Astrocyte (in vitro differentiated cells and primary cell): ENCODE measurements at regions not wholly inside any gene's neighbourhood (a gene's known extent, or its start where the extent isn't known, plus 50 kb on each side); places are given as distances from the start of the nearest gene placed in this dataset.

ENCODE experiments used
- DNase-seq: peaks from one replicate; pipeline ENCODE4 v3.0.0-alpha.2; 2010; ENCODE audit warnings: low read depth
- FAIRE-seq: peaks from 2 replicates; lab custom pipeline; 2011; peaks lifted over from hg19 to GRCh38; lab: Jason Lieb, UNC
- H2AFZ ChIP-seq: 2 replicates; pipeline ENCODE4 v1.6.0; 2012; ENCODE audit warnings: low read depth, low read length, inconsistent platforms
- H3K27ac ChIP-seq: 2 replicates; pipeline ENCODE4 v1.5.1; 2011; ENCODE audit warnings: low read depth, low read length, inconsistent platforms
- H3K27me3 ChIP-seq: 2 replicates; pipeline ENCODE4 v1.6.0; 2011; ENCODE audit warnings: low read length, inconsistent platforms; ENCODE audit not compliant: insufficient read depth
- H3K36me3 ChIP-seq: 2 replicates; pipeline ENCODE4 v1.5.1; 2011; ENCODE audit warnings: low read length, inconsistent platforms; ENCODE audit not compliant: insufficient read depth
- H3K4me1 ChIP-seq: 2 replicates; pipeline ENCODE4 v1.5.1; 2011; ENCODE audit warnings: low read length, inconsistent platforms; ENCODE audit not compliant: insufficient read depth
- H3K4me2 ChIP-seq: 2 replicates; pipeline ENCODE4 v1.6.0; 2012; ENCODE audit warnings: low read length, inconsistent platforms
- H3K4me3 ChIP-seq: 2 replicates; pipeline ENCODE4 v1.5.1; 2011; ENCODE audit warnings: low read depth, mild to moderate bottlenecking, low read length, inconsistent platforms; ENCODE audit not compliant: insufficient read depth
- H3K79me2 ChIP-seq: 2 replicates; pipeline ENCODE4 v1.6.0; 2012; ENCODE audit warnings: mild to moderate bottlenecking, low read length, inconsistent platforms; ENCODE audit not compliant: insufficient read depth
- H3K9ac ChIP-seq: 2 replicates; pipeline ENCODE4 v1.6.0; 2012; ENCODE audit warnings: mild to moderate bottlenecking, low read length, inconsistent platforms
- H3K9me3 ChIP-seq: 2 replicates; pipeline ENCODE4 v1.5.1; 2012; ENCODE audit warnings: low read depth, mild to moderate bottlenecking, low read length, inconsistent platforms; ENCODE audit not compliant: insufficient read depth
- H4K20me1 ChIP-seq: 2 replicates; pipeline ENCODE4 v1.6.0; 2012; ENCODE audit warnings: low read length, inconsistent platforms; ENCODE audit not compliant: insufficient read depth
- H3K27ac Mint-ChIP-seq: one replicate; pipeline ENCODE4 v1.8.0; 2021; ENCODE audit warnings: mild to moderate bottlenecking, mixed read lengths; ENCODE audit not compliant: unreplicated experiment
- H3K27me3 Mint-ChIP-seq: one replicate; pipeline ENCODE4 v1.8.0; 2021; ENCODE audit warnings: low read depth, mixed read lengths; ENCODE audit not compliant: unreplicated experiment
- H3K36me3 Mint-ChIP-seq: one replicate; pipeline ENCODE4 v1.8.0; 2021; ENCODE audit warnings: low read depth, mixed read lengths; ENCODE audit not compliant: unreplicated experiment
- H3K4me1 Mint-ChIP-seq: one replicate; pipeline ENCODE4 v1.8.0; 2021; ENCODE audit warnings: low read depth, mixed read lengths; ENCODE audit not compliant: unreplicated experiment
- H3K4me3 Mint-ChIP-seq: one replicate; pipeline ENCODE4 v1.8.0; 2021; ENCODE audit warnings: mild to moderate bottlenecking, moderate library complexity, mixed read lengths; ENCODE audit not compliant: unreplicated experiment
- H3K9me3 Mint-ChIP-seq: one replicate; pipeline ENCODE4 v1.8.0; 2021; ENCODE audit warnings: mild to moderate bottlenecking, mixed read lengths; ENCODE audit not compliant: unreplicated experiment
- CTCF ChIP-seq: IDR thresholded peaks from 2 replicates; pipeline ENCODE4 v1.5.1; 2011; ENCODE audit warnings: low read depth, mild to moderate bottlenecking, inconsistent platforms, low read length, moderate library complexity; ENCODE audit not compliant: insufficient read depth
- EZH2 ChIP-seq: IDR thresholded peaks from 2 replicates; pipeline ENCODE4 v1.6.1; 2012; ENCODE audit warnings: mild to moderate bottlenecking, low read length, inconsistent platforms; ENCODE audit not compliant: insufficient read depth

GRCh38 chr19:31046024-31046423 is 303.2 kb downstream of the TSHZ3 start:
- Histone ChIP-seq H3K4me1 (no peaks in the 10 kb centered on the region), H3K27ac (no peak overlapping the region), H3K4me3 (no peak overlapping the region), H3K9me3 (no peaks in the 10 kb centered on the region), H3K9ac (no peak overlapping the region), H3K4me2 (no peak overlapping the region), H4K20me1 (no peaks in the 10 kb centered on the region), H3K36me3 (no peaks in the 10 kb centered on the region), H3K79me2 (no peaks in the 10 kb centered on the region), H3K27me3 (no peaks in the 10 kb centered on the region), H2AFZ (no peak overlapping the region)
- Mint-ChIP-seq H3K27me3 (peaks cover 9% of the 10 kb centered on the region), H3K4me3 (no peak overlapping the region), H3K9me3 (no peaks in the 10 kb centered on the region), H3K4me1 (no peaks in the 10 kb centered on the region), H3K36me3 (peaks cover 2% of the 10 kb centered on the region), H3K27ac (peak overlapping the region; percentile 30)
- TF ChIP-seq EZH2 (no peak), CTCF (no peak)
- DNase-seq (no peak), FAIRE-seq (no peak)

GRCh38 chr19:31041461-31041860 is 307.8 kb downstream of the TSHZ3 start:
- Mint-ChIP-seq H3K4me3 (no peak overlapping the region), H3K9me3 (no peaks in the 10 kb centered on the region), H3K27ac (no peak overlapping the region), H3K36me3 (peaks cover 2% of the 10 kb centered on the region), H3K4me1 (no peaks in the 10 kb centered on the region), H3K27me3 (peaks cover 9% of the 10 kb centered on the region)
- no peaks in the 10 kb centered on the region for H4K20me1 ChIP-seq
- FAIRE-seq (no peak), DNase-seq (no peak)
- no peak overlapping the region for H3K4me3 ChIP-seq
- H3K9me3 ChIP-seq: no peaks in the 10 kb centered on the region
- no peaks in the 10 kb centered on the region for H3K36me3 ChIP-seq
- no peak overlapping the region for H3K9ac ChIP-seq
- no peaks in the 10 kb centered on the region for H3K79me2 ChIP-seq
- H3K27ac ChIP-seq: no peak overlapping the region
- H3K27me3 ChIP-seq: no peaks in the 10 kb centered on the region
- no peak overlapping the region for H3K4me2 ChIP-seq
- TF ChIP-seq EZH2 (no peak), CTCF (no peak)
- H3K4me1 ChIP-seq: no peaks in the 10 kb centered on the region
- no peak overlapping the region for H2AFZ ChIP-seq

- no peaks in the 10 kb centered on the region for H3K4me1 Mint-ChIP-seq
Measured at GRCh38 chr19:31039151-31039550, 310.1 kb downstream of the TSHZ3 start.

More at GRCh38 chr19:31039151-31039550, 310.1 kb downstream of the TSHZ3 start:
- Mint-ChIP-seq H3K27ac (no peak overlapping the region), H3K4me3 (no peak overlapping the region), H3K9me3 (no peaks in the 10 kb centered on the region), H3K27me3 (peaks cover 8% of the 10 kb centered on the region), H3K36me3 (peaks cover 2% of the 10 kb centered on the region)
- H3K4me3 ChIP-seq: no peak overlapping the region
- no peaks in the 10 kb centered on the region for H3K4me1 ChIP-seq
- no peaks in the 10 kb centered on the region for H3K9me3 ChIP-seq
- H3K36me3 ChIP-seq: no peaks in the 10 kb centered on the region
- H3K4me2 ChIP-seq: no peak overlapping the region
- no peaks in the 10 kb centered on the region for H3K79me2 ChIP-seq
- no peak overlapping the region for H2AFZ ChIP-seq
- no peak overlapping the region for H3K9ac ChIP-seq
- FAIRE-seq (no peak), DNase-seq (no peak)
- H4K20me1 ChIP-seq: no peaks in the 10 kb centered on the region
- H3K27me3 ChIP-seq: no peaks in the 10 kb centered on the region
- TF ChIP-seq EZH2 (no peak), CTCF (no peak)
- H3K27ac ChIP-seq: no peak overlapping the region
